Activated naive CD8-positive, alpha-beta T cell treated with anti-CD3 and anti-CD28 coated beads for 36 hours (primary cell): ENCODE measurements at regions not wholly inside any gene's neighbourhood (a gene's known extent, or its start where the extent isn't known, plus 50 kb on each side); places are given as distances from the start of the nearest gene placed in this dataset.
A peak's percentile ranks its signal among the peaks of the same experiment; 100 is the strongest.
"Not testable (repeated sequence)": the region's sequence is repeated elsewhere in the genome, so short reads cannot be mapped to it uniquely, and the experiment has no call there.

ENCODE experiments used
- DNase-seq: peaks from one replicate; pipeline ENCODE4 v3.0.0; 2021
- H3K27ac Mint-ChIP-seq: one replicate; pipeline ENCODE4 v1.8.0; 2022; ENCODE audit warnings: mild to moderate bottlenecking, moderate library complexity, mixed read lengths
- H3K27me3 Mint-ChIP-seq: one replicate; pipeline ENCODE4 v1.8.0; 2022; ENCODE audit warnings: mild to moderate bottlenecking, mixed read lengths
- H3K36me3 Mint-ChIP-seq: one replicate; pipeline ENCODE4 v1.8.0; 2021; ENCODE audit warnings: mild to moderate bottlenecking, mixed read lengths
- H3K4me1 Mint-ChIP-seq: one replicate; pipeline ENCODE4 v1.8.0; 2021; ENCODE audit warnings: mixed read lengths
- H3K4me3 Mint-ChIP-seq: one replicate; pipeline ENCODE4 v1.8.0; 2022; ENCODE audit warnings: mild to moderate bottlenecking, moderate library complexity, mixed read lengths
- H3K9me3 Mint-ChIP-seq: one replicate; pipeline ENCODE4 v1.8.0; 2022; ENCODE audit warnings: mixed read lengths

GRCh38 chr4:9592010-9592409 is 147.8 kb downstream of the DEFB131A start:
- Mint-ChIP-seq H3K27me3 (no peaks in the 10 kb centered on the region), H3K4me1 (no peaks in the 10 kb centered on the region), H3K9me3 (peaks cover 5% of the 10 kb centered on the region), H3K27ac (no peak overlapping the region), H3K36me3 (peaks cover 7% of the 10 kb centered on the region), H3K4me3 (no peak overlapping the region)
- no peak for DNase-seq

GRCh38 chr4:9594948-9595347 is 150.7 kb downstream of the DEFB131A start:
- Mint-ChIP-seq H3K27me3 (no peaks in the 10 kb centered on the region), H3K27ac (no peak overlapping the region), H3K4me1 (no peaks in the 10 kb centered on the region), H3K4me3 (no peak overlapping the region), H3K9me3 (peaks cover 5% of the 10 kb centered on the region), H3K36me3 (peaks cover 7% of the 10 kb centered on the region)
- no peak for DNase-seq

GRCh38 chr4:9595531-9595930 is 151.3 kb downstream of the DEFB131A start:
- not testable (repeated sequence) for DNase-seq, H3K27ac Mint-ChIP-seq, H3K4me1 Mint-ChIP-seq, H3K27me3 Mint-ChIP-seq, H3K9me3 Mint-ChIP-seq, H3K4me3 Mint-ChIP-seq, H3K36me3 Mint-ChIP-seq

- Mint-ChIP-seq H3K4me3 (no peak overlapping the region), H3K27me3 (no peaks in the 10 kb centered on the region), H3K36me3 (peaks cover 3% of the 10 kb centered on the region), H3K9me3 (no peaks in the 10 kb centered on the region), H3K4me1 (peaks cover 18% of the 10 kb centered on the region), H3K27ac (no peak overlapping the region)
- DNase-seq, result no peak
Measured at GRCh38 chr4:9599266-9599665, 155.1 kb downstream of the DEFB131A start.

GRCh38 chr4:9600246-9600645 is 156.0 kb downstream of the DEFB131A start:
- no peak overlapping the region for H3K27ac Mint-ChIP-seq
- H3K27me3 Mint-ChIP-seq, result no peaks in the 10 kb centered on the region
- H3K9me3 Mint-ChIP-seq, result no peaks in the 10 kb centered on the region
- H3K36me3 Mint-ChIP-seq, result peaks cover 3% of the 10 kb centered on the region
- DNase-seq, result no peak
- H3K4me1 Mint-ChIP-seq, result peaks cover 26% of the 10 kb centered on the region
- H3K4me3 Mint-ChIP-seq, result no peak overlapping the region

GRCh38 chr4:9602389-9602914 is 158.2 kb downstream of the DEFB131A start:
- no peaks in the 10 kb centered on the region for H3K9me3 Mint-ChIP-seq
- no peaks in the 10 kb centered on the region for H3K36me3 Mint-ChIP-seq
- no peak overlapping the region for H3K4me3 Mint-ChIP-seq
- DNase-seq, result no peak
- peaks cover 33% of the 10 kb centered on the region for H3K4me1 Mint-ChIP-seq
- no peaks in the 10 kb centered on the region for H3K27me3 Mint-ChIP-seq
- no peak overlapping the region for H3K27ac Mint-ChIP-seq

- Mint-ChIP-seq H3K27ac (peak overlapping the region; percentile 97), H3K4me1 (peaks cover 38% of the 10 kb centered on the region), H3K4me3 (peak overlapping the region; percentile 86)
- DNase-seq, result peak; percentile 43
- H3K36me3 Mint-ChIP-seq, H3K9me3 Mint-ChIP-seq, H3K27me3 Mint-ChIP-seq: not testable (repeated sequence)
Measured at GRCh38 chr4:9604031-9604892, 160.0 kb downstream of the DEFB131A start.

- H3K4me1 Mint-ChIP-seq, result peaks cover 38% of the 10 kb centered on the region
- not testable (repeated sequence) for H3K27me3 Mint-ChIP-seq, H3K9me3 Mint-ChIP-seq, DNase-seq, H3K36me3 Mint-ChIP-seq
- H3K4me3 Mint-ChIP-seq, result peak overlapping the region; percentile 86
- H3K27ac Mint-ChIP-seq, result peak overlapping the region; percentile 97
Measured at GRCh38 chr4:9604893-9605190, 160.6 kb downstream of the DEFB131A start.

- Mint-ChIP-seq H3K27me3 (no peaks in the 10 kb centered on the region), H3K36me3 (no peaks in the 10 kb centered on the region), H3K4me3 (no peak overlapping the region), H3K27ac (no peak overlapping the region), H3K4me1 (peaks cover 24% of the 10 kb centered on the region), H3K9me3 (no peaks in the 10 kb centered on the region)
- no peak for DNase-seq
Measured at GRCh38 chr4:9608300-9608699, 164.1 kb downstream of the DEFB131A start.

- H3K36me3 Mint-ChIP-seq, H3K4me3 Mint-ChIP-seq, H3K27ac Mint-ChIP-seq, H3K27me3 Mint-ChIP-seq, DNase-seq, H3K9me3 Mint-ChIP-seq: not testable (repeated sequence)
- H3K4me1 Mint-ChIP-seq, result peaks cover 11% of the 10 kb centered on the region
Measured at GRCh38 chr4:9610321-9610720, 166.1 kb downstream of the DEFB131A start.

GRCh38 chr4:9611101-9611500 is 166.9 kb downstream of the DEFB131A start:
- Mint-ChIP-seq H3K27me3 (no peaks in the 10 kb centered on the region), H3K9me3 (no peaks in the 10 kb centered on the region), H3K27ac (no peak overlapping the region), H3K4me3 (no peak overlapping the region), H3K36me3 (no peaks in the 10 kb centered on the region), H3K4me1 (peaks cover 5% of the 10 kb centered on the region)
- no peak for DNase-seq

- DNase-seq, H3K27me3 Mint-ChIP-seq, H3K4me1 Mint-ChIP-seq, H3K4me3 Mint-ChIP-seq, H3K36me3 Mint-ChIP-seq, H3K27ac Mint-ChIP-seq, H3K9me3 Mint-ChIP-seq: not testable (repeated sequence)
Measured at GRCh38 chr4:9636411-9636810, 145.0 kb upstream of the DRD5 start.

GRCh38 chr4:9659678-9660077 is 121.8 kb upstream of the DRD5 start:
- not testable (repeated sequence) for H3K9me3 Mint-ChIP-seq, H3K4me1 Mint-ChIP-seq, H3K4me3 Mint-ChIP-seq, H3K27ac Mint-ChIP-seq, H3K27me3 Mint-ChIP-seq, H3K36me3 Mint-ChIP-seq
- peak; percentile 3 for DNase-seq

- H3K27ac Mint-ChIP-seq, H3K4me1 Mint-ChIP-seq, H3K4me3 Mint-ChIP-seq, H3K27me3 Mint-ChIP-seq, H3K36me3 Mint-ChIP-seq, DNase-seq, H3K9me3 Mint-ChIP-seq: not testable (repeated sequence)
Measured at GRCh38 chr4:9660955-9661354, 120.5 kb upstream of the DRD5 start.

- H3K27me3 Mint-ChIP-seq, H3K4me1 Mint-ChIP-seq, H3K9me3 Mint-ChIP-seq, H3K27ac Mint-ChIP-seq, H3K4me3 Mint-ChIP-seq, DNase-seq, H3K36me3 Mint-ChIP-seq: not testable (repeated sequence)
Measured at GRCh38 chr4:9670725-9671124, 110.7 kb upstream of the DRD5 start.

- not testable (repeated sequence) for H3K27me3 Mint-ChIP-seq, H3K27ac Mint-ChIP-seq, H3K4me3 Mint-ChIP-seq, H3K36me3 Mint-ChIP-seq, DNase-seq, H3K4me1 Mint-ChIP-seq, H3K9me3 Mint-ChIP-seq
Measured at GRCh38 chr4:9677357-9677756, 104.1 kb upstream of the DRD5 start.
